HCT116 (cell line): ENCODE measurements at regions not wholly inside any gene's neighbourhood (a gene's known extent, or its start where the extent isn't known, plus 50 kb on each side); places are given as distances from the start of the nearest gene placed in this dataset.

ENCODE experiments used
- ATAC-seq: fragments of 200-7000 bp; cut with Tn5 transposase; 2 replicates; pipeline ENCODE4 v1.9.1; 2020; ENCODE audit warnings: mild to moderate bottlenecking, moderate library complexity
- BruUV-seq: library from RNA; stranded (reverse); fragments of 400-500 nt; replicated peaks from 2 replicates; lab custom pipeline; 2021; lab: Mats Ljungman, UMichigan
- CTCF ChIA-PET: fragments of 300-600 bp; sonication (Branson Sonifier 250); formaldehyde crosslinking; loops from one replicate; lab custom pipeline; 2021; ENCODE audit warnings: antibody characterized with exemption; lab: Charles Lee
- POLR2A ChIA-PET: fragments of 300-600, 350-600 bp; sonication (Branson Sonifier 250); formaldehyde crosslinking; loops from one replicate; lab custom pipeline; 2021; ENCODE audit warnings: antibody characterized with exemption; lab: Charles Lee
- RAD21 ChIA-PET, 2 experiments: fragments of 300-600 bp; sonication (Branson Sonifier 250); formaldehyde crosslinking; loops; one replicate each; lab custom pipeline; 2023; ENCODE audit warnings: low total read pairs in 2 of 2; ENCODE audit not compliant: uncharacterized antibody in 2 of 2, unreplicated experiment in 2 of 2, low non-redundant PET in 1 of 2; lab: Charles Lee
- DNase-seq: peaks from one replicate; pipeline ENCODE4 v3.0.0-alpha.2; 2010; ENCODE audit warnings: low read depth, low spot score
- H2AFZ ChIP-seq: fragments of 200-600 bp; shearing (Covaris generic), sonication (generic); 2 replicates; pipeline ENCODE4 v1.6.1; 2017; ENCODE audit warnings: low read depth, mixed run types, mixed read lengths, antibody characterized with exemption, low read length; ENCODE audit not compliant: poor library complexity, severe bottlenecking
- H3K27ac ChIP-seq: 2 replicates; pipeline ENCODE4 v1.5.1; 2012; ENCODE audit warnings: low read depth, low read length
- H3K27me3 ChIP-seq: fragments of 200-600 bp; sonication (generic); 2 replicates; pipeline ENCODE4 v1.6.1; 2016; ENCODE audit warnings: mixed run types, low read length, mixed read lengths; ENCODE audit not compliant: insufficient read depth
- H3K36me3 ChIP-seq, 2 experiments: fragments of 200-500 bp in 1 of 2; fragments of 200-600 bp in 1 of 2; sonication (Bioruptor generic) in 1 of 2; sonication (generic) in 1 of 2; 2 replicates each; pipeline versions ENCODE4 v1.5.1 to v1.6.1; 2014 to 2016; ENCODE audit warnings: low read length in 2 of 2, inconsistent platforms in 1 of 2, mixed read lengths in 1 of 2, mixed run types in 1 of 2; ENCODE audit not compliant: insufficient read depth in 2 of 2, control insufficient read depth in 1 of 2
- H3K4me1 ChIP-seq, 2 experiments: fragments of 200-600 bp in 1 of 2; sonication (generic) in 1 of 2; 2 replicates each; pipeline versions ENCODE4 v1.5.1 to v1.6.1; 2012 to 2017; ENCODE audit warnings: low read length in 2 of 2, inconsistent platforms in 1 of 2, mild to moderate bottlenecking in 1 of 2, mixed read lengths in 1 of 2, mixed run types in 1 of 2, moderate library complexity in 1 of 2; ENCODE audit not compliant: insufficient read depth in 2 of 2, control insufficient read depth in 1 of 2
- H3K4me2 ChIP-seq: fragments of 200-600 bp; sonication (generic); 2 replicates; pipeline ENCODE4 v1.6.1; 2017; ENCODE audit warnings: mixed run types, low read length, mixed read lengths
- H3K4me3 ChIP-seq, 2 experiments: fragments of 200-600 bp in 1 of 2; sonication (generic) in 1 of 2; replicated peaks in 1 of 2; 2 replicates each; pipeline ENCODE4 v1.5.1; 2011 to 2016; ENCODE audit warnings: low read length in 2 of 2, control low read depth in 1 of 2, low read depth in 1 of 2, mild to moderate bottlenecking in 1 of 2, mixed read lengths in 1 of 2, mixed run types in 1 of 2
- H3K79me2 ChIP-seq: fragments of 200-600 bp; sonication (generic); 2 replicates; pipeline ENCODE4 v1.6.1; 2017; ENCODE audit warnings: mild to moderate bottlenecking, mixed run types, low read length, moderate library complexity, mixed read lengths; ENCODE audit not compliant: insufficient read depth
- H3K9ac ChIP-seq: fragments of 200-600 bp; sonication (generic); 2 replicates; pipeline ENCODE4 v1.6.1; 2016; ENCODE audit warnings: low read length, mixed read lengths
- H3K9me2 ChIP-seq: fragments of 200-600 bp; sonication (generic), shearing (Covaris generic); 2 replicates; pipeline ENCODE4 v1.6.1; 2017; ENCODE audit warnings: mixed run types, mild to moderate bottlenecking, moderate library complexity; ENCODE audit not compliant: insufficient read depth
- H3K9me3 ChIP-seq, 2 experiments: fragments of 200-500 bp in 1 of 2; fragments of 200-600 bp in 1 of 2; sonication (Bioruptor generic) in 1 of 2; sonication (generic) in 1 of 2; 2 replicates each; pipeline ENCODE4 v1.6.1; 2014 to 2017; ENCODE audit warnings: low read length in 2 of 2, mixed read lengths in 2 of 2, inconsistent platforms in 1 of 2, low read depth in 1 of 2, mild to moderate bottlenecking in 1 of 2, mixed run types in 1 of 2, moderate library complexity in 1 of 2; ENCODE audit not compliant: control insufficient read depth in 1 of 2, insufficient read depth in 1 of 2
- H4K20me1 ChIP-seq: fragments of 200-600 bp; sonication (generic), shearing (Covaris generic); 2 replicates; pipeline ENCODE4 v1.6.1; 2017; ENCODE audit warnings: mixed run types, mild to moderate bottlenecking, moderate library complexity; ENCODE audit not compliant: insufficient read depth
- POLR2A ChIP-seq: IDR thresholded peaks from 2 replicates; pipeline ENCODE4 v1.7.0; 2011; ENCODE audit warnings: borderline replicate concordance; ENCODE audit not compliant: insufficient read depth, insufficient read length; ENCODE audit errors: extremely low read depth
- RAD21 ChIP-seq: IDR thresholded peaks from 2 replicates; pipeline ENCODE4 v1.6.1; 2012; ENCODE audit warnings: low read depth, mild to moderate bottlenecking
- YY1 ChIP-seq: IDR thresholded peaks from 2 replicates; pipeline ENCODE4 v1.6.1; 2011; ENCODE audit warnings: low read length, low read depth, moderate library complexity, mild to moderate bottlenecking; ENCODE audit not compliant: insufficient replicate concordance; ENCODE audit errors: extremely low read depth
- intact Hi-C: fragments of 100-400 bp; cut with micrococcal nuclease; formaldehyde crosslinking; loops from 2 replicates; pipeline ENCODE4 v1.10.0; 2022
- TF ChIP-seq, protein P1 (sequence below): IDR thresholded peaks from 2 replicates; pipeline ENCODE4 v1.6.1; 2012; ENCODE audit warnings: low read depth
- TF ChIP-seq, protein P2 (sequence below), 3 experiments: fragments of 200-600 bp in 1 of 3; sonication (generic) in 1 of 3; IDR thresholded peaks in 2 of 3; conservative IDR thresholded peaks in 1 of 3; 2 replicates each; pipeline ENCODE4 v1.5.1; 2012 to 2017; ENCODE audit warnings: low read depth in 2 of 3, low read length in 2 of 3, antibody characterized with exemption in 1 of 3, borderline replicate concordance in 1 of 3, control low read depth in 1 of 3, mild to moderate bottlenecking in 1 of 3, mixed read lengths in 1 of 3, mixed run types in 1 of 3, moderate library complexity in 1 of 3; ENCODE audit not compliant: insufficient read depth in 1 of 3

DNA sequence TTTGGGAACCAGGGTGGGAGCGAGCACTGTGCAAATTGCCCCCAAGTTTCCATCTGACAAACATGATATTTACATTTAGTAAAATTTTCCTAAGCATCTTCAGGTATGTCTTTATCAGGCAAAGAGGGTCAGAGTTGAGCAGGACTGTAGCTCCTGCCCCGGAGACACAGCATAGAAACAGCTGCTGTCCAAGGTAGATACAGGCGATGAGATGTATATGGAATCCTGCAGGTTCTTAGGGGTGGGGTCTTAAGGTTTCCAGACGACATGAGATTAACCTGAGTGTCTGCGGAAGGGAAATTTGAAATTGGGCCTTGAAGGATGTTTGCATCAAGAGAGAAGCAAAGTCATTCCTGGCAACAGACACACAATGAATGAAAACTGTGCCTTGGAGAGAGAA is 998.8 kb downstream of the AACS start:
- Histone ChIP-seq H3K9ac (no peak overlapping the region), H3K27ac (no peak overlapping the region), H3K4me1 (no peaks in the 10 kb centered on the region), H4K20me1 (no peaks in the 10 kb centered on the region), H3K9me3 (peaks cover 0 to 11% of the 10 kb centered on the region in 2 experiments; a peak in 2 of 4 replicates), H3K4me2 (no peak overlapping the region), H3K27me3 (no peaks in the 10 kb centered on the region), H3K9me2 (no peaks in the 10 kb centered on the region), H3K36me3 (no peaks in the 10 kb centered on the region), H2AFZ (no peak overlapping the region), H3K4me3 (no peak overlapping the region), H3K79me2 (no peaks in the 10 kb centered on the region)
- intact Hi-C loops: loop anchor here (10.0 kb wide), 1 partner anchor 879 kb away; the partner anchor contains the start of gene TMEM132B
- ATAC-seq (no peak), DNase-seq (no peak)
- no TSS peak for BruUV-seq
- CTCF ChIA-PET: no interaction called here
- POLR2A ChIA-PET: no interaction called here
- RAD21 ChIA-PET: no interaction called here
- TF ChIP-seq, protein P1, sequence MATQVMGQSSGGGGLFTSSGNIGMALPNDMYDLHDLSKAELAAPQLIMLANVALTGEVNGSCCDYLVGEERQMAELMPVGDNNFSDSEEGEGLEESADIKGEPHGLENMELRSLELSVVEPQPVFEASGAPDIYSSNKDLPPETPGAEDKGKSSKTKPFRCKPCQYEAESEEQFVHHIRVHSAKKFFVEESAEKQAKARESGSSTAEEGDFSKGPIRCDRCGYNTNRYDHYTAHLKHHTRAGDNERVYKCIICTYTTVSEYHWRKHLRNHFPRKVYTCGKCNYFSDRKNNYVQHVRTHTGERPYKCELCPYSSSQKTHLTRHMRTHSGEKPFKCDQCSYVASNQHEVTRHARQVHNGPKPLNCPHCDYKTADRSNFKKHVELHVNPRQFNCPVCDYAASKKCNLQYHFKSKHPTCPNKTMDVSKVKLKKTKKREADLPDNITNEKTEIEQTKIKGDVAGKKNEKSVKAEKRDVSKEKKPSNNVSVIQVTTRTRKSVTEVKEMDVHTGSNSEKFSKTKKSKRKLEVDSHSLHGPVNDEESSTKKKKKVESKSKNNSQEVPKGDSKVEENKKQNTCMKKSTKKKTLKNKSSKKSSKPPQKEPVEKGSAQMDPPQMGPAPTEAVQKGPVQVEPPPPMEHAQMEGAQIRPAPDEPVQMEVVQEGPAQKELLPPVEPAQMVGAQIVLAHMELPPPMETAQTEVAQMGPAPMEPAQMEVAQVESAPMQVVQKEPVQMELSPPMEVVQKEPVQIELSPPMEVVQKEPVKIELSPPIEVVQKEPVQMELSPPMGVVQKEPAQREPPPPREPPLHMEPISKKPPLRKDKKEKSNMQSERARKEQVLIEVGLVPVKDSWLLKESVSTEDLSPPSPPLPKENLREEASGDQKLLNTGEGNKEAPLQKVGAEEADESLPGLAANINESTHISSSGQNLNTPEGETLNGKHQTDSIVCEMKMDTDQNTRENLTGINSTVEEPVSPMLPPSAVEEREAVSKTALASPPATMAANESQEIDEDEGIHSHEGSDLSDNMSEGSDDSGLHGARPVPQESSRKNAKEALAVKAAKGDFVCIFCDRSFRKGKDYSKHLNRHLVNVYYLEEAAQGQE: no peak
- no peak for TF ChIP-seq RAD21
- TF ChIP-seq, protein P2, sequence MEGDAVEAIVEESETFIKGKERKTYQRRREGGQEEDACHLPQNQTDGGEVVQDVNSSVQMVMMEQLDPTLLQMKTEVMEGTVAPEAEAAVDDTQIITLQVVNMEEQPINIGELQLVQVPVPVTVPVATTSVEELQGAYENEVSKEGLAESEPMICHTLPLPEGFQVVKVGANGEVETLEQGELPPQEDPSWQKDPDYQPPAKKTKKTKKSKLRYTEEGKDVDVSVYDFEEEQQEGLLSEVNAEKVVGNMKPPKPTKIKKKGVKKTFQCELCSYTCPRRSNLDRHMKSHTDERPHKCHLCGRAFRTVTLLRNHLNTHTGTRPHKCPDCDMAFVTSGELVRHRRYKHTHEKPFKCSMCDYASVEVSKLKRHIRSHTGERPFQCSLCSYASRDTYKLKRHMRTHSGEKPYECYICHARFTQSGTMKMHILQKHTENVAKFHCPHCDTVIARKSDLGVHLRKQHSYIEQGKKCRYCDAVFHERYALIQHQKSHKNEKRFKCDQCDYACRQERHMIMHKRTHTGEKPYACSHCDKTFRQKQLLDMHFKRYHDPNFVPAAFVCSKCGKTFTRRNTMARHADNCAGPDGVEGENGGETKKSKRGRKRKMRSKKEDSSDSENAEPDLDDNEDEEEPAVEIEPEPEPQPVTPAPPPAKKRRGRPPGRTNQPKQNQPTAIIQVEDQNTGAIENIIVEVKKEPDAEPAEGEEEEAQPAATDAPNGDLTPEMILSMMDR (IDR thresholded peaks at IDR 0.05 in 2 of 3, conservative IDR thresholded peaks at IDR 0.05 in 1 of 3; ENCODE audit: borderline replicate concordance in 1 of 3, insufficient read depth in 1 of 3, low read depth in 2 of 3, low read length in 2 of 3): no peak
- no peak for TF ChIP-seq YY1
- no peak for TF ChIP-seq POLR2A
